Neural progenitor cell (in vitro differentiated cells): ENCODE measurements at regions not wholly inside any gene's neighbourhood (a gene's known extent, or its start where the extent isn't known, plus 50 kb on each side); places are given as distances from the start of the nearest gene placed in this dataset.

Source experiments
- EZH2phosphoT487 ChIP-seq: fragments of 200-600 bp; sonication (generic); IDR thresholded peaks from 2 replicates; pipeline ENCODE4 v1.6.1; 2017; ENCODE audit warnings: antibody characterized with exemption
- TF ChIP-seq, protein P1 (sequence below): fragments of 200-600 bp; sonication (generic); IDR thresholded peaks from 2 replicates; pipeline ENCODE4 v1.5.1; 2017; ENCODE audit warnings: antibody characterized with exemption, mild to moderate bottlenecking

DNA sequence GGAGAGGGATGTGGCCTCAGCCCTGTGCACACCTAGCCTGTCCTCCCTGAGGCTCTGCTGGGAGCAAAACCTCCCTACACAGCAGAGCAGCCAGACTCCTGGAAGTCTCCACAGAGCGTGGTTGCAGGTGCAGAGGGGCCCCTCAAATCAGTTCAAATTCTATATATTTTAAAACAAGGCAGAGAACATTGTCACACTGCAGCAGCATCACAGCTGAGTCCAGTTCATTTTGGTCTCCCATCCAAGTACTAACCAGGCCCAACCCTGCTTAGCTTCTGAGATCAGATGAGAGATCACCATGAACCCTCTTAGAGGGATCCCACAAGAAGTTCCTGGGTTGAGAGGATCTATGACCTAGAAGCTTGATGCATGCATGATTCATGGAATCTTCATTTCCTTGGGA lies 331.0 kb upstream of the RGMA start:
- no peak for TF ChIP-seq EZH2phosphoT487
- TF ChIP-seq, protein P1, sequence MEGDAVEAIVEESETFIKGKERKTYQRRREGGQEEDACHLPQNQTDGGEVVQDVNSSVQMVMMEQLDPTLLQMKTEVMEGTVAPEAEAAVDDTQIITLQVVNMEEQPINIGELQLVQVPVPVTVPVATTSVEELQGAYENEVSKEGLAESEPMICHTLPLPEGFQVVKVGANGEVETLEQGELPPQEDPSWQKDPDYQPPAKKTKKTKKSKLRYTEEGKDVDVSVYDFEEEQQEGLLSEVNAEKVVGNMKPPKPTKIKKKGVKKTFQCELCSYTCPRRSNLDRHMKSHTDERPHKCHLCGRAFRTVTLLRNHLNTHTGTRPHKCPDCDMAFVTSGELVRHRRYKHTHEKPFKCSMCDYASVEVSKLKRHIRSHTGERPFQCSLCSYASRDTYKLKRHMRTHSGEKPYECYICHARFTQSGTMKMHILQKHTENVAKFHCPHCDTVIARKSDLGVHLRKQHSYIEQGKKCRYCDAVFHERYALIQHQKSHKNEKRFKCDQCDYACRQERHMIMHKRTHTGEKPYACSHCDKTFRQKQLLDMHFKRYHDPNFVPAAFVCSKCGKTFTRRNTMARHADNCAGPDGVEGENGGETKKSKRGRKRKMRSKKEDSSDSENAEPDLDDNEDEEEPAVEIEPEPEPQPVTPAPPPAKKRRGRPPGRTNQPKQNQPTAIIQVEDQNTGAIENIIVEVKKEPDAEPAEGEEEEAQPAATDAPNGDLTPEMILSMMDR = no peak
